Suprapubic skin (tissue), 4 donors: ENCODE measurements at regions not wholly inside any gene's neighbourhood (a gene's known extent, or its start where the extent isn't known, plus 50 kb on each side); places are given as distances from the start of the nearest gene placed in this dataset.

Experiments
- DNase-seq, 2 donors: peaks; one replicate each; pipeline ENCODE4 v3.0.0-alpha.2; 2019; ENCODE audit warnings: low spot score in 2 of 2
- H3K27ac ChIP-seq: fragments of 200-600 bp; sonication (generic); one replicate; pipeline ENCODE4 v1.5.1; 2019
- H3K27me3 ChIP-seq: fragments of 200-600 bp; sonication (generic); one replicate; pipeline ENCODE4 v1.5.1; 2019
- H3K36me3 ChIP-seq: fragments of 200-600 bp; sonication (generic); one replicate; pipeline ENCODE4 v1.5.1; 2019
- H3K4me1 ChIP-seq: fragments of 200-600 bp; sonication (generic); one replicate; pipeline ENCODE4 v1.5.1; 2019
- H3K4me3 ChIP-seq: fragments of 200-600 bp; sonication (generic); one replicate; pipeline ENCODE4 v1.5.1; 2019; ENCODE audit warnings: mild to moderate bottlenecking
- H3K9me3 ChIP-seq: fragments of 200-600 bp; sonication (generic); one replicate; pipeline ENCODE4 v1.5.1; 2019
- EP300 ChIP-seq: sonication (generic); formaldehyde crosslinking; IDR thresholded peaks from one replicate; pipeline ENCODE4 v1.6.1; 2017; ENCODE audit warnings: antibody characterized with exemption
- POLR2A ChIP-seq, 2 donors: fragments of 450-650 bp; IDR thresholded peaks; one replicate each; pipeline ENCODE4 v1.6.1; 2017; ENCODE audit warnings: antibody characterized with exemption in 2 of 2, mild to moderate bottlenecking in 2 of 2, moderate library complexity in 2 of 2
- POLR2AphosphoS5 ChIP-seq, 3 donors: sonication (generic); formaldehyde crosslinking; IDR thresholded peaks; one replicate each; pipeline ENCODE4 v1.6.1; 2017; ENCODE audit warnings: antibody characterized with exemption in 3 of 3
- WGBS: methylation state at CpG from one replicate; pipeline ENCODE4 v1.1.5; 2018; 5-methylcytosine and 5-hydroxymethylcytosine counted together
- TF ChIP-seq, protein P1 (sequence below), 2 donors: fragments of 200-600 bp in 1 of 2; fragments of 450-650 bp in 1 of 2; sonication (generic) in 1 of 2; IDR thresholded peaks; one replicate each; pipeline ENCODE4 v1.5.1; 2016 to 2019; ENCODE audit warnings: antibody characterized with exemption in 2 of 2, mild to moderate bottlenecking in 1 of 2, moderate library complexity in 1 of 2

DNA sequence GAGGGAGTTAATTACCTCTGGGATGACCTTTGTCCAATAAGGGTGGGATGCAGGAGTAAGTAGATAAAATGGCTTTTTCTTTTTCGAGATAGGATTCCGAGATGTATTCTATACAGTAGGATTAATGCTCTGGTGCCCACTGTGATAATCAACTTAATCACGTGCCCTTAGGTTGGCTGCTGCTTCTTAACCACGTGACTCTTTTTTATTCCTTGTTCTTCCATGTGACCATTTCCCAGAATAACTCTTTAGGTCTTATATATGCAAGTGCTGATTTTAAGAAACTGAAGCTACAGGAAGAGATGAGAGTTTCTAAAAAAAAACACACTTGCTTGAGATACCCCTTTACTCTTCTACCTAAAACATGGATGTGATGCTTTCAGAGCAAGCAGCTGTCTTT, 1628.9 kb downstream of the PCDH7 start:
- TF ChIP-seq POLR2AphosphoS5 (IDR thresholded peaks at IDR 0.05) = no peak
- TF ChIP-seq, protein P1, sequence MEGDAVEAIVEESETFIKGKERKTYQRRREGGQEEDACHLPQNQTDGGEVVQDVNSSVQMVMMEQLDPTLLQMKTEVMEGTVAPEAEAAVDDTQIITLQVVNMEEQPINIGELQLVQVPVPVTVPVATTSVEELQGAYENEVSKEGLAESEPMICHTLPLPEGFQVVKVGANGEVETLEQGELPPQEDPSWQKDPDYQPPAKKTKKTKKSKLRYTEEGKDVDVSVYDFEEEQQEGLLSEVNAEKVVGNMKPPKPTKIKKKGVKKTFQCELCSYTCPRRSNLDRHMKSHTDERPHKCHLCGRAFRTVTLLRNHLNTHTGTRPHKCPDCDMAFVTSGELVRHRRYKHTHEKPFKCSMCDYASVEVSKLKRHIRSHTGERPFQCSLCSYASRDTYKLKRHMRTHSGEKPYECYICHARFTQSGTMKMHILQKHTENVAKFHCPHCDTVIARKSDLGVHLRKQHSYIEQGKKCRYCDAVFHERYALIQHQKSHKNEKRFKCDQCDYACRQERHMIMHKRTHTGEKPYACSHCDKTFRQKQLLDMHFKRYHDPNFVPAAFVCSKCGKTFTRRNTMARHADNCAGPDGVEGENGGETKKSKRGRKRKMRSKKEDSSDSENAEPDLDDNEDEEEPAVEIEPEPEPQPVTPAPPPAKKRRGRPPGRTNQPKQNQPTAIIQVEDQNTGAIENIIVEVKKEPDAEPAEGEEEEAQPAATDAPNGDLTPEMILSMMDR (IDR thresholded peaks at IDR 0.05) = no peak
- TF ChIP-seq POLR2A (IDR thresholded peaks at IDR 0.05) = no peak
- TF ChIP-seq EP300 = no peak
- no peak for DNase-seq
- no peaks in the 10 kb centered on the region for H3K27me3 ChIP-seq
- no peak overlapping the region for H3K27ac ChIP-seq
- H3K9me3 ChIP-seq = no peaks in the 10 kb centered on the region
- 87% methylated on average over 4 of the region's 4 CpGs for WGBS
- H3K4me3 ChIP-seq = no peak overlapping the region
- no peaks in the 10 kb centered on the region for H3K4me1 ChIP-seq
- H3K36me3 ChIP-seq = no peaks in the 10 kb centered on the region

DNA sequence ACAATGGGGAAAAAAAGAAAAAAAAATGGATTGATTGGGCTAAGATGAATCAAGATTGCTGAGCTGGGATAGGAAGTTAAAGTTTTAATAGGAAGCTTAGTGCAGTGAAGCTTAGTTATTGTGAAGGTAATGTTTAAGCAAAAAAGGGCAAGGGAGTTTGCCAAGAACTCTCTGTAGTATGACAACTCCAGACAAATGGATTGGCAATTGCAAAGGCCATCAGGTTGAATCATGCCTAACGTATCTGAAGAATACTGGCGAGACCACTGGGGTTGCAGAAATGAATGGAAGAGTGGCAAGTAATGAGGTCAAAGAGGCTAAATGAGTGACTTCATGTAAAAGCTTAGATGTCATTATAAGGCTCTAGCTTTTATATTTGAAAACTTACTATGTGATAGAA, 1654.0 kb downstream of the PCDH7 start:
- no peak for TF ChIP-seq POLR2A (IDR thresholded peaks at IDR 0.05)
- TF ChIP-seq POLR2AphosphoS5 (IDR thresholded peaks at IDR 0.05) = no peak
- TF ChIP-seq, protein P1 (IDR thresholded peaks at IDR 0.05) = no peak
- TF ChIP-seq EP300 = no peak
- 81% methylated on average over 2 of the region's 2 CpGs for WGBS
- H3K4me1 ChIP-seq = no peaks in the 10 kb centered on the region
- H3K36me3 ChIP-seq = no peaks in the 10 kb centered on the region
- DNase-seq = no peak
- H3K4me3 ChIP-seq = no peak overlapping the region
- no peaks in the 10 kb centered on the region for H3K9me3 ChIP-seq
- H3K27ac ChIP-seq = no peak overlapping the region
- no peaks in the 10 kb centered on the region for H3K27me3 ChIP-seq

DNA sequence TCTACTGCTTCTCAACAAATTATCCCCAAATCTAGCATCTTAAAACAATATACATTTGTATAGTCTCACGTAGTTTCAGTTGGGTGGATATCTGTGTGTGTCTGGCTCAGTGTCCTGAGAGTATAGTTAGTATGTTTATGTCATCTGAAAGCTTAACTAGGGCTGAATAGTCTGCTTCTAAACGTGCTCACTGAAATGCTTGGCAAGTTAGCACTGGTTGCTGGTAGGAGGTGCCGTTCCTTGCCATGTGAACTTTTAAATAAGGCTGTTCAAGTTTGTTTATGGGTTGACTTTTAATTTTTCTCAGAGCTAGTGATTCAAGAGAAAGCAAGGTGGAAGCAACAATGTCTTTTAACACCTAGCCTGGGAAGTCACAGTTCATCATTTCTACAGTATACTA, 1673.6 kb downstream of the PCDH7 start:
- WGBS = 39% methylated on average over 3 of the region's 3 CpGs
- H3K4me1 ChIP-seq = no peaks in the 10 kb centered on the region
- no peak overlapping the region for H3K4me3 ChIP-seq
- H3K36me3 ChIP-seq = no peaks in the 10 kb centered on the region
- DNase-seq = no peak
- H3K27me3 ChIP-seq = no peaks in the 10 kb centered on the region
- no peaks in the 10 kb centered on the region for H3K9me3 ChIP-seq
- H3K27ac ChIP-seq = no peak overlapping the region
- TF ChIP-seq POLR2AphosphoS5 (IDR thresholded peaks at IDR 0.05) = no peak
- TF ChIP-seq EP300 = no peak
- no peak for TF ChIP-seq POLR2A (IDR thresholded peaks at IDR 0.05)
- TF ChIP-seq, protein P1 (IDR thresholded peaks at IDR 0.05) = no peak

DNA sequence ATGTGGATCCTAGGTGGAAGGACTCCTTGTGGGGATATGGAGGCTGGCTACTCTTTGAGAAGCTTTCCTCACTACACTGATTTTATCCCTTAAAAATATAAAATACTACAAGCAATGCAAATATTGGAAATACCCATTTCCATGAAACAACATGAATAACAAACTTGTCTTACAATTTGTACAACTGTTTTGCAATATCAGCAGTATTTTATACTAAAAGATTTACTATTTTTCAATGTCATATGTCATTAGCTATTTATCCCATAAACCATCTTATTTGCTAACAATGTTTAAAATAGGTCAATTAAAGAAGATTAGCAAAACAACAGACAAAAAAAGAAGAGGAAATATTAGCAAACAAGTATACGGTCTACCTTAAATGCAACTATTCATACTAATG, 1674.1 kb downstream of the PCDH7 start:
- Histone ChIP-seq H3K9me3 (no peaks in the 10 kb centered on the region), H3K4me1 (no peaks in the 10 kb centered on the region), H3K27me3 (no peaks in the 10 kb centered on the region), H3K27ac (no peak overlapping the region), H3K36me3 (no peaks in the 10 kb centered on the region), H3K4me3 (no peak overlapping the region)
- 98% methylated on average over 1 of the region's 1 CpG for WGBS
- no peak for DNase-seq
- TF ChIP-seq EP300 = no peak
- TF ChIP-seq, protein P1 (IDR thresholded peaks at IDR 0.05) = no peak
- no peak for TF ChIP-seq POLR2AphosphoS5 (IDR thresholded peaks at IDR 0.05)
- TF ChIP-seq POLR2A (IDR thresholded peaks at IDR 0.05) = no peak

DNA sequence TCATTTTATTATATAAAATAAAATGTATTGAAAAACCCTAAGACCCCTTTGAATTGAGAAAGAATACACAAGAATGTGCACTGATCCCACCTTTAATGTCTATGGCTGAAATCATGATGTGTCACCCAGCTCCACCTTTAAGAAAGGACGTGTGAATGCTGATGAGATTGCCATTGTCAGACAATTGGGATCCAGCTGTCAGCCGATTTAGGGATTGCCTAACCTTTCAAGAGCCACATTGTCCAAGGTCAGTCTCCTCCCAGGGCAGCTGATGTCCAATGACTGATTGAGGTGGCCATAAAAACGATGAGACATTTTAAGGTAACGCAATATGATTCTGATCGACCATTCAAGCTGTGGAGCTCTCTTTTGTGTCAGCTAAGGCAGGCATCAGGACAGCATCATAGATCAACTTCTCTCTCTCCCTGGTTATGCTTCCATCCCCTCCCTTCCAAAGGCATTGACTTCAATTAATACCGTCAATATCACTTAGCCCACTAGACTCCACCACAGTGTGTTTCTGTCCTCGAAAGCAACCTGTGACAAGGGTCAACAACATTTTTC, 1676.4 kb downstream of the PCDH7 start:
- H3K9me3 ChIP-seq = no peaks in the 10 kb centered on the region
- H3K27me3 ChIP-seq = no peaks in the 10 kb centered on the region
- TF ChIP-seq POLR2AphosphoS5 (IDR thresholded peaks at IDR 0.05) (no peak), EP300 (no peak), POLR2A (IDR thresholded peaks at IDR 0.05) (no peak)
- TF ChIP-seq, protein P1 (IDR thresholded peaks at IDR 0.05) = no peak
- no peaks in the 10 kb centered on the region for H3K36me3 ChIP-seq
- no peaks in the 10 kb centered on the region for H3K4me1 ChIP-seq
- DNase-seq = no peak
- H3K4me3 ChIP-seq = no peak overlapping the region
- 73% methylated on average over 7 of the region's 7 CpGs for WGBS
- no peak overlapping the region for H3K27ac ChIP-seq
